Liver (tissue), 8 donors: ENCODE measurements at regions not wholly inside any gene's neighbourhood (a gene's known extent, or its start where the extent isn't known, plus 50 kb on each side); places are given as distances from the start of the nearest gene placed in this dataset.

ENCODE experiments used
- DNase-seq: peaks from one replicate; pipeline ENCODE4 v3.0.0-alpha.2; 2017; ENCODE audit warnings: low spot score
- H3K27ac ChIP-seq, 2 donors: one replicate each; pipeline ENCODE4 v1.7.0; 2013; ENCODE audit warnings: inconsistent platforms in 2 of 2, low read length in 2 of 2, control low read depth in 1 of 2, low read depth in 1 of 2, mild to moderate bottlenecking in 1 of 2
- H3K27me3 ChIP-seq, 4 donors: one replicate each; pipeline versions ENCODE4 v1.6.1 to v1.7.0; 2013; ENCODE audit warnings: low read length in 3 of 4, inconsistent platforms in 1 of 4, mild to moderate bottlenecking in 1 of 4, moderate library complexity in 1 of 4; ENCODE audit not compliant: control insufficient read depth in 4 of 4, insufficient read depth in 4 of 4
- H3K36me3 ChIP-seq, 4 donors: one replicate each; pipeline versions ENCODE4 v1.6.1 to v1.7.0; 2013; ENCODE audit warnings: low read length in 3 of 4, mild to moderate bottlenecking in 3 of 4, low read depth in 1 of 4, moderate library complexity in 1 of 4; ENCODE audit not compliant: control insufficient read depth in 4 of 4, insufficient read depth in 3 of 4
- H3K4me1 ChIP-seq, 4 donors: one replicate each; pipeline versions ENCODE4 v1.6.1 to v1.7.0; 2013; ENCODE audit warnings: low read length in 3 of 4, mild to moderate bottlenecking in 3 of 4, moderate library complexity in 1 of 4; ENCODE audit not compliant: control insufficient read depth in 4 of 4, insufficient read depth in 4 of 4
- H3K4me3 ChIP-seq, 3 donors: one replicate each; pipeline versions ENCODE4 v1.6.1 to v1.7.0; 2013; ENCODE audit warnings: low read length in 3 of 3, control low read depth in 1 of 3, low read depth in 1 of 3, mild to moderate bottlenecking in 1 of 3
- H3K9ac ChIP-seq, 2 donors: one replicate each; pipeline ENCODE4 v1.7.0; 2013; ENCODE audit warnings: low read length in 2 of 2, mild to moderate bottlenecking in 2 of 2, moderate library complexity in 2 of 2, control low read depth in 1 of 2, low read depth in 1 of 2
- H3K9me3 ChIP-seq, 4 donors: one replicate each; pipeline versions ENCODE4 v1.6.1 to v1.7.0; 2013; ENCODE audit warnings: low read length in 3 of 4; ENCODE audit not compliant: control insufficient read depth in 4 of 4
- EGR1 ChIP-seq, 2 donors: IDR thresholded peaks; 2 replicates each; pipeline ENCODE4 v1.6.1; 2016 to 2018; ENCODE audit warnings: antibody characterized with exemption in 2 of 2, low read depth in 2 of 2
- FOXA1 ChIP-seq: IDR thresholded peaks from 2 replicates; pipeline ENCODE4 v1.6.1; 2016; ENCODE audit warnings: antibody characterized with exemption
- FOXA2 ChIP-seq: IDR thresholded peaks from 2 replicates; pipeline ENCODE4 v1.6.1; 2016; ENCODE audit warnings: antibody characterized with exemption
- GABPA ChIP-seq, 2 donors: IDR thresholded peaks in 1 of 2; conservative IDR thresholded peaks in 1 of 2; 2 replicates each; pipeline ENCODE4 v1.6.1; 2016; ENCODE audit warnings: antibody characterized with exemption in 2 of 2, mild to moderate bottlenecking in 1 of 2, moderate library complexity in 1 of 2
- HNF4A ChIP-seq, 2 donors: conservative IDR thresholded peaks; 2 replicates each; pipeline ENCODE4 v1.6.1; 2016; ENCODE audit warnings: antibody characterized with exemption in 2 of 2, mild to moderate bottlenecking in 2 of 2
- HNF4G ChIP-seq: IDR thresholded peaks from 2 replicates; pipeline ENCODE4 v1.6.1; 2016; ENCODE audit warnings: antibody characterized with exemption
- JUND ChIP-seq, 2 donors: IDR thresholded peaks; 2 replicates each; pipeline ENCODE4 v1.6.1; 2016; ENCODE audit warnings: antibody characterized with exemption in 2 of 2
- NR2F2 ChIP-seq: IDR thresholded peaks from 2 replicates; pipeline ENCODE4 v1.6.1; 2016; ENCODE audit warnings: antibody characterized with exemption
- RXRA ChIP-seq, 2 donors: IDR thresholded peaks; 2 replicates each; pipeline ENCODE4 v1.6.1; 2017 to 2018; ENCODE audit warnings: antibody characterized with exemption in 2 of 2, mild to moderate bottlenecking in 1 of 2
- SP1 ChIP-seq: IDR thresholded peaks from 2 replicates; pipeline ENCODE4 v1.6.1; 2018; ENCODE audit warnings: antibody characterized with exemption, mild to moderate bottlenecking
- TAF1 ChIP-seq: conservative IDR thresholded peaks from 2 replicates; pipeline ENCODE4 v1.6.1; 2016; ENCODE audit warnings: antibody characterized with exemption, mild to moderate bottlenecking
- YY1 ChIP-seq: IDR thresholded peaks from 2 replicates; pipeline ENCODE4 v1.6.1; 2016; ENCODE audit warnings: antibody characterized with exemption, mild to moderate bottlenecking
- WGBS: extraction: QIAGEN DNeasy Blood & Tissue Kit; methylation state at CpG from one replicate; pipeline ENCODE4 v1.1.7; 2013; 5-methylcytosine and 5-hydroxymethylcytosine counted together
- TF ChIP-seq, protein P1 (sequence below): fragments of 150-350 bp; IDR thresholded peaks from 2 replicates; pipeline ENCODE4 v1.5.1; 2017; ENCODE audit warnings: improper control_type of control experiment, low read depth, low read length; ENCODE audit not compliant: missing input control
- TF ChIP-seq, protein P2 (sequence below): IDR thresholded peaks from 2 replicates; pipeline ENCODE4 v1.6.1; 2016; ENCODE audit warnings: antibody characterized with exemption, mild to moderate bottlenecking
- TF ChIP-seq, protein P3 (sequence below): IDR thresholded peaks from 2 replicates; pipeline ENCODE4 v1.6.1; 2016; ENCODE audit warnings: antibody characterized with exemption
- TF ChIP-seq, protein P4 (sequence below): IDR thresholded peaks from 2 replicates; pipeline ENCODE4 v1.6.1; 2016; ENCODE audit warnings: antibody characterized with exemption
- TF ChIP-seq, protein P5 (sequence below): IDR thresholded peaks from 2 replicates; pipeline ENCODE4 v1.6.1; 2016; ENCODE audit warnings: antibody characterized with exemption
- donor health status: healthy.
- donor health status: healthy.
- donor health status: healthy.
- donor health status: healthy.
- donor health status: healthy.

DNA sequence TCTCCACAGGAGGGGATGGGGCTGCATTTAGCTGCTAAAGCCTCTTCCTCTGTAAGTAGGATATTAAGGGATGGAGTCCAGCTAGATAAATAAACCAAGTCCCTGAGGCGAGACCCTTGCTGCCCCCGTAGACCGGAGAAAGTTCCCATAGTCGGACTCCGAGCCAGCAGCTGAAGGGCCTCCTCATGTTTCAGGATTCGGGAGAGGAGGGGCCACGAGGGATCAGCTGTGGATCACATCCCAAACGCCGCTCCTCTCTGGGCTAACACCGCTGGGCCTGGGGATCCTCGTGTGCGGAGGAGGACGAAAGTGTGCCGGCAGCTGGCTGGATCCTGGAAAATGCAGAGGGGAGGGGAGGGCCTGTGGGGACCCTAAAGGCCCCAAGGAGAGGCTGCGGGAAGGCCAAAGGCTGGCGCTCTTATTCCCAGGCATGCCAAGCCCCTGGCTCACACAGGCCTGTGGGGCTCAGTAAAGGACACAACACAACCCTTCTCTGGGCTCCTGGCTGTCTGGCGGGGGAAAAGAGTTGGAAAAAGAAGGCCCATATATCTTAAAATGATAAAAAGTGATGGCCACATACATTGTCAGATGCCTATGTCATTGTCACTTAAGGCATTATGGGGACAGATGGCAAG, 82.5 kb upstream of the TMEM72 start:
- WGBS, result 77% methylated on average over 17 of the region's 17 CpGs
- DNase-seq, result no peak
- no peak overlapping the region for H3K9ac ChIP-seq
- no peaks in the 10 kb centered on the region for H3K4me1 ChIP-seq
- no peak overlapping the region for H3K27ac ChIP-seq
- no peaks in the 10 kb centered on the region for H3K36me3 ChIP-seq
- no peaks in the 10 kb centered on the region for H3K9me3 ChIP-seq
- H3K27me3 ChIP-seq, result peaks cover 0 to 4% (median 0%) of the 10 kb centered on the region in 4 donors
- no peak overlapping the region for H3K4me3 ChIP-seq
- no peak for TF ChIP-seq NR2F2
- TF ChIP-seq FOXA2, result no peak
- no peak for TF ChIP-seq EGR1 (IDR thresholded peaks at IDR 0.05; ENCODE audit: low read depth in 2 of 2)
- no peak for TF ChIP-seq RXRA (IDR thresholded peaks at IDR 0.05)
- TF ChIP-seq, protein P1, sequence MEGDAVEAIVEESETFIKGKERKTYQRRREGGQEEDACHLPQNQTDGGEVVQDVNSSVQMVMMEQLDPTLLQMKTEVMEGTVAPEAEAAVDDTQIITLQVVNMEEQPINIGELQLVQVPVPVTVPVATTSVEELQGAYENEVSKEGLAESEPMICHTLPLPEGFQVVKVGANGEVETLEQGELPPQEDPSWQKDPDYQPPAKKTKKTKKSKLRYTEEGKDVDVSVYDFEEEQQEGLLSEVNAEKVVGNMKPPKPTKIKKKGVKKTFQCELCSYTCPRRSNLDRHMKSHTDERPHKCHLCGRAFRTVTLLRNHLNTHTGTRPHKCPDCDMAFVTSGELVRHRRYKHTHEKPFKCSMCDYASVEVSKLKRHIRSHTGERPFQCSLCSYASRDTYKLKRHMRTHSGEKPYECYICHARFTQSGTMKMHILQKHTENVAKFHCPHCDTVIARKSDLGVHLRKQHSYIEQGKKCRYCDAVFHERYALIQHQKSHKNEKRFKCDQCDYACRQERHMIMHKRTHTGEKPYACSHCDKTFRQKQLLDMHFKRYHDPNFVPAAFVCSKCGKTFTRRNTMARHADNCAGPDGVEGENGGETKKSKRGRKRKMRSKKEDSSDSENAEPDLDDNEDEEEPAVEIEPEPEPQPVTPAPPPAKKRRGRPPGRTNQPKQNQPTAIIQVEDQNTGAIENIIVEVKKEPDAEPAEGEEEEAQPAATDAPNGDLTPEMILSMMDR, result no peak
- TF ChIP-seq HNF4G, result no peak
- no peak for TF ChIP-seq FOXA1
- no peak for TF ChIP-seq YY1
- TF ChIP-seq GABPA (IDR thresholded peaks at IDR 0.05 in 1 of 2, conservative IDR thresholded peaks at IDR 0.05 in 1 of 2), result no peak
- no peak for TF ChIP-seq HNF4A (conservative IDR thresholded peaks at IDR 0.05)
- TF ChIP-seq, protein P2, sequence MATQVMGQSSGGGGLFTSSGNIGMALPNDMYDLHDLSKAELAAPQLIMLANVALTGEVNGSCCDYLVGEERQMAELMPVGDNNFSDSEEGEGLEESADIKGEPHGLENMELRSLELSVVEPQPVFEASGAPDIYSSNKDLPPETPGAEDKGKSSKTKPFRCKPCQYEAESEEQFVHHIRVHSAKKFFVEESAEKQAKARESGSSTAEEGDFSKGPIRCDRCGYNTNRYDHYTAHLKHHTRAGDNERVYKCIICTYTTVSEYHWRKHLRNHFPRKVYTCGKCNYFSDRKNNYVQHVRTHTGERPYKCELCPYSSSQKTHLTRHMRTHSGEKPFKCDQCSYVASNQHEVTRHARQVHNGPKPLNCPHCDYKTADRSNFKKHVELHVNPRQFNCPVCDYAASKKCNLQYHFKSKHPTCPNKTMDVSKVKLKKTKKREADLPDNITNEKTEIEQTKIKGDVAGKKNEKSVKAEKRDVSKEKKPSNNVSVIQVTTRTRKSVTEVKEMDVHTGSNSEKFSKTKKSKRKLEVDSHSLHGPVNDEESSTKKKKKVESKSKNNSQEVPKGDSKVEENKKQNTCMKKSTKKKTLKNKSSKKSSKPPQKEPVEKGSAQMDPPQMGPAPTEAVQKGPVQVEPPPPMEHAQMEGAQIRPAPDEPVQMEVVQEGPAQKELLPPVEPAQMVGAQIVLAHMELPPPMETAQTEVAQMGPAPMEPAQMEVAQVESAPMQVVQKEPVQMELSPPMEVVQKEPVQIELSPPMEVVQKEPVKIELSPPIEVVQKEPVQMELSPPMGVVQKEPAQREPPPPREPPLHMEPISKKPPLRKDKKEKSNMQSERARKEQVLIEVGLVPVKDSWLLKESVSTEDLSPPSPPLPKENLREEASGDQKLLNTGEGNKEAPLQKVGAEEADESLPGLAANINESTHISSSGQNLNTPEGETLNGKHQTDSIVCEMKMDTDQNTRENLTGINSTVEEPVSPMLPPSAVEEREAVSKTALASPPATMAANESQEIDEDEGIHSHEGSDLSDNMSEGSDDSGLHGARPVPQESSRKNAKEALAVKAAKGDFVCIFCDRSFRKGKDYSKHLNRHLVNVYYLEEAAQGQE, result no peak
- TF ChIP-seq, protein P3, sequence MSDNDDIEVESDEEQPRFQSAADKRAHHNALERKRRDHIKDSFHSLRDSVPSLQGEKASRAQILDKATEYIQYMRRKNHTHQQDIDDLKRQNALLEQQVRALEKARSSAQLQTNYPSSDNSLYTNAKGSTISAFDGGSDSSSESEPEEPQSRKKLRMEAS, result no peak
- TF ChIP-seq, protein P4, sequence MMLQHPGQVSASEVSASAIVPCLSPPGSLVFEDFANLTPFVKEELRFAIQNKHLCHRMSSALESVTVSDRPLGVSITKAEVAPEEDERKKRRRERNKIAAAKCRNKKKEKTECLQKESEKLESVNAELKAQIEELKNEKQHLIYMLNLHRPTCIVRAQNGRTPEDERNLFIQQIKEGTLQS, result no peak
- TF ChIP-seq SP1, result no peak
- TF ChIP-seq, protein P5, sequence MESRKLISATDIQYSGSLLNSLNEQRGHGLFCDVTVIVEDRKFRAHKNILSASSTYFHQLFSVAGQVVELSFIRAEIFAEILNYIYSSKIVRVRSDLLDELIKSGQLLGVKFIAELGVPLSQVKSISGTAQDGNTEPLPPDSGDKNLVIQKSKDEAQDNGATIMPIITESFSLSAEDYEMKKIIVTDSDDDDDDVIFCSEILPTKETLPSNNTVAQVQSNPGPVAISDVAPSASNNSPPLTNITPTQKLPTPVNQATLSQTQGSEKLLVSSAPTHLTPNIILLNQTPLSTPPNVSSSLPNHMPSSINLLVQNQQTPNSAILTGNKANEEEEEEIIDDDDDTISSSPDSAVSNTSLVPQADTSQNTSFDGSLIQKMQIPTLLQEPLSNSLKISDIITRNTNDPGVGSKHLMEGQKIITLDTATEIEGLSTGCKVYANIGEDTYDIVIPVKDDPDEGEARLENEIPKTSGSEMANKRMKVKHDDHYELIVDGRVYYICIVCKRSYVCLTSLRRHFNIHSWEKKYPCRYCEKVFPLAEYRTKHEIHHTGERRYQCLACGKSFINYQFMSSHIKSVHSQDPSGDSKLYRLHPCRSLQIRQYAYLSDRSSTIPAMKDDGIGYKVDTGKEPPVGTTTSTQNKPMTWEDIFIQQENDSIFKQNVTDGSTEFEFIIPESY, result no peak
- no peak for TF ChIP-seq JUND (IDR thresholded peaks at IDR 0.05)

DNA sequence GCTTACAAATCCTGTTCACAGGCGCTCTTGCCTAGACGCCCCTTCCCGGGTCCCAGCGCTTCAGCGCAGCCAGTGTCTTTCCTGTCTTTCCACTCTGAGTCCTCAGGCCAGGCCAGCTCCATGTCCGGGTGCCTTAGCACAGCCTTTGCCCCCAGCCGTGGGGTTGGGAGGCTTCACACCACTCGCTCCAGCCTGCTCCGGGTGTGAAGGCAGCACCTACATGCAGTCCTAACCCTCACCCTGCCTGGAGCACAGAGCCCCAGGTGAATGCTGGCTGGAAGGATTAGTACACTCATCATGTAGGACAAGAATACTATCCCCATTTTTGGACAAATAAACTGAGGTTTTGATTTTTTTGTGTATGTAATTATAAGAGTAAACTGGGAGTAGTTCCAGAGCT, 81.7 kb upstream of the TMEM72 start:
- Histone ChIP-seq H3K36me3 (no peaks in the 10 kb centered on the region), H3K9ac (no peak overlapping the region)
- WGBS, result 91% methylated on average over 9 of the region's 9 CpGs
- TF ChIP-seq RXRA (IDR thresholded peaks at IDR 0.05) (no peak), HNF4G (no peak), FOXA1 (no peak), EGR1 (IDR thresholded peaks at IDR 0.05; ENCODE audit: low read depth in 2 of 2) (no peak), TAF1 (no peak), SP1 (no peak), NR2F2 (no peak), FOXA2 (no peak), HNF4A (conservative IDR thresholded peaks at IDR 0.05) (no peak)
- TF ChIP-seq, protein P5, result no peak
- TF ChIP-seq, protein P2, result no peak
- TF ChIP-seq, protein P3, result no peak

More for the DNA sequence above, 81.7 kb upstream of the TMEM72 start:
- DNase-seq, result no peak
- Histone ChIP-seq H3K27me3 (peaks cover 0 to 4% (median 0%) of the 10 kb centered on the region in 4 donors), H3K27ac (no peak overlapping the region), H3K9me3 (no peaks in the 10 kb centered on the region), H3K4me1 (no peaks in the 10 kb centered on the region), H3K4me3 (no peak overlapping the region)
